NCI-H748 treated with DMSO at 0.1 percent for 48 hours (cell line): ENCODE measurements at regions not wholly inside any gene's neighbourhood (a gene's known extent, or its start where the extent isn't known, plus 50 kb on each side); places are given as distances from the start of the nearest gene placed in this dataset.
"Not testable (repeated sequence)": the region's sequence is repeated elsewhere in the genome, so short reads cannot be mapped to it uniquely, and the experiment has no call there.

ENCODE experiments used
- DNase-seq: peaks from one replicate; lab custom pipeline; 2025; lab: John Stamatoyannopoulos, UW

DNA sequence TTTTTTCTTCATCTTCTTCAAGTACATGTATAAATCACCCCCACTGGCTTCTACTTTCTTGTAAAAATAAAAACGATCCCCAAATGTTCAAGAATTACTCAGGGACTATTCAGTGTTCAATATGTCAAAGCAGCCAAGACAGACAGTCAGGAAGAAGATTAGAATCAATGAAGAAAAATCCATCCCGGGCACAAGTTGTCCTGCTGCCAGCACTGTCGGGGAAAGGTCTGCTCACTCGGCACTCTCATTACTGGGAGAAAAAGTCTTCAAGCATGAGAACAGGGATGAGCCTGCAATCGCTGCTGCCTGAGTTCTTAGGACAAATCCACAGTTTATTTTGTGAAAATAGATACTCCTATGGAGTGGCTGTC lies 482.8 kb upstream of the KLHL29 start:
- no peak for DNase-seq

- no peak for DNase-seq
Observed at GRCh38 chr2:22902662-22903165, 482.3 kb upstream of the KLHL29 start.

DNA sequence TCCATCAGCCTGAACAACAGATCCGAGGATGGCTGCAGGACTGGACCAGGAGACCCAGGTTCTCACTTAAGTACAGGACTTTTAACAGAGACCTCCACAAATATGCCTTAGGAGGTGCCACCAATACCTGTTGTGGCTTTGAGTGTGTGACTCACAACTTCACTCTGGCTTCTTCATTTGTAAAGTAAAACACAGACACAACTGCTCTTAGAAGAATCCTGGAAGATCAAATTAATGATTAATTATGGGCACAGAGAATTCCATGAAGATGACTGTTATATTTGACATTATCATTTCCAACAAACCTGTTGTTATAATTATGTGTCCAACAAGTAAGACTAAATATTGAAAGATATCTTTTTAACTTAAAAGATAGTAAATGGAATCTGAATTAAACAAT lies 481.4 kb upstream of the KLHL29 start:
- no peak for DNase-seq

DNA sequence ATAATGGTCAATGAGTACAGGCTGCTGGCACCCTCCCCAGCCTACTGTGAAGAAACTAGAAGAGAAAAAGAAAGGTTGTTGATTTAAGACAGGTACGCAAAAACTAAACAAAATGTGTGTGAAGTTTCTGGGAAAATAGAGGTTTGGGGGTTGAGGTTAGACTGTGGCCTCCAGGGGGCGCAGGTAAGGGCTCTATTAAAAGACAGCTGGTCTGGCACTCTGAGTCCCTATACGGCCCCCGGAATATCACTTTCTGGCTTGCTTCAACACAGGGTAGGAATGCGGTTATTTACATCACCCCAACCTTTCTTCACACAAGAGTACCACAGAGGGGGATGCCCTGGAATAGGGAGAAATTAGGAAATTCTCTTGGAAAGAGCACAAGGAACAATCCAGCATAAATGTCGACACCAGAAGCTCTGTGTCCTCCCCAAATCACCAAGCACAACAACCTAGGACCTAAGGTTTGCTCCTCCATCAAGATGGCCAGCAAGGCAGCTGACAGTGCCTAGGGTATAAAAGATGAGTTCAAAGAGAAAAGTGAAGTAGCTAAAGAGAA lies 480.8 kb upstream of the KLHL29 start:
- no peak for DNase-seq

- DNase-seq = no peak
Observed at GRCh38 chr2:22907330-22907729, 477.6 kb upstream of the KLHL29 start.

DNA sequence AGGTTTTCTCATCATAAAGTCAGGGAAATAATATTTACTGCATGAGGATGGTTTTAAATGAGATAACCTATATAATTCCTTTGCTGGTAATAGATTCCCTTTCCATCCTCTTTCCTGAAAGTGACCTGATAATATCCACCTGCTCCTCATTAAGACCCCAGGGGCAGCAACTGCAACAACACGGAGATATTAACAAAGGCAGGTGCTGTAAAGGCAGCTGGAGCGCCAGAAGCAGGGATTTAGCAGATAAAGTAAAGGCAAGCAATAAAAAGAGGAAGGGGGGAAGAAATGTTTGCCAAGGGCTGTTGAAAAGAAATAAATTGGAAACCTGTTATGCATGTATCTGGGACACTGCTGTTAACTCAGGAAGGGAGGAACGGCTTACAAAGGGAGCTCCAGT lies 472.6 kb upstream of the KLHL29 start:
- peak; percentile 71 for DNase-seq

- no peak for DNase-seq
Observed at GRCh38 chr2:22929998-22930397, 455.0 kb upstream of the KLHL29 start.

DNA sequence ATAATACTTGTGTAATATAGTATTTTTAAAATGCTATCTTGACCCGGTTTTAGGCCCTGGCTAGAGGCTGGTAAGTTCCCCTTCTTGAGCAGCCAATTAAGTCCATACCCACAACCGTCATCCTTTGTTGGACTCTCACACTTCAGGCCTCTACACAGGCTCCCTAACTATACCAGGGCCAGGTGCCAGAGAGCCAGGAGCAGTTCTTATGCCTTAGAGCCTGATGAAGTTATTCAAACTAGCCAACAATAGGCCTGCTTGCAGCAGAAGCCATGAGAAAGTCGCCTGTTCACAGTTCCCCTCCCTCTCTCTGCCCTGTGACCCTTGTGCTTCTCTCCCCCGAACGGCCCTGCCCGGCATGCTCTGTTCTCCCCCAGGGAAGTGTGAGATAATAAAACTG lies 454.2 kb upstream of the KLHL29 start:
- no peak for DNase-seq

DNA sequence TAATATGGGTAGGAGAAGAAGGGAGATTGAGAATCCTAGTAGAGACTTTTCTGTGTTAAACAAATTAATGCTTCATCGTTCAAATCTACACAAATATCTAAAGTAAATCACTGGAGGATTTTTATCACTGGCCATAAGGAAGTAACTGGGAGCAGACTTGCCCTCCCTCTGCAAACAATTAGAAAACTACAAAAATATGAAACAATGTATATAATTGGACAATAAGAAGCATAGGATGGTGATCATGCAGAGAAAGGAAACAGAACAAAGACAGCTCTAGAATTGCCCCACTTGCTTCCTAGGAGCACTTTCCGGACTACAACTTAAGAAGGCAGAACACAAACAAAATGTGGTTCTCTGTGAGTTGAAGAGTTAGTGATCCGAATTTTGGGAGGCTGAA lies 452.7 kb upstream of the KLHL29 start:
- DNase-seq = no peak

GRCh38 chr2:22934747-22935146 lies 450.2 kb upstream of the KLHL29 start:
- DNase-seq = no peak

- DNase-seq = no peak
Observed at GRCh38 chr2:22942441-22942840, 442.5 kb upstream of the KLHL29 start.

DNA sequence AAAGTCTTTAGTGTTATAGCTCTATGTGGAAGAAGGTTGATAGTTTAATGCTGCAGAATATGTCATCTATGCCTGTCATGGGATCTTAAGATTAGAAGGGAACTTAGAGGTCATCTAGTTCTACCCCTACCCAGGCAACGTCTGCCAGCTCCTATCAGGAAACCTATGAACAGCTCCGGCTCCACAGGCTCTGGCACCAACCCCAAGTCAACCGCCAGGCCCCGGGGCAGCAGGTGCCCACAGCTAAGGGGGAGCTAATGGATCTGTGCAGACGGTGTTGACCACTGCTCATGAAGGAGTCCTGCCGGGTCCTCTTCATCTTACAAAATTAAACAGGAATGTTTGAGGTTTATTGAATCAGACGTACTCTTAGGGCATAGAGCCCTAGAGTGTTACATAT lies 440.8 kb upstream of the KLHL29 start:
- DNase-seq = no peak

DNA sequence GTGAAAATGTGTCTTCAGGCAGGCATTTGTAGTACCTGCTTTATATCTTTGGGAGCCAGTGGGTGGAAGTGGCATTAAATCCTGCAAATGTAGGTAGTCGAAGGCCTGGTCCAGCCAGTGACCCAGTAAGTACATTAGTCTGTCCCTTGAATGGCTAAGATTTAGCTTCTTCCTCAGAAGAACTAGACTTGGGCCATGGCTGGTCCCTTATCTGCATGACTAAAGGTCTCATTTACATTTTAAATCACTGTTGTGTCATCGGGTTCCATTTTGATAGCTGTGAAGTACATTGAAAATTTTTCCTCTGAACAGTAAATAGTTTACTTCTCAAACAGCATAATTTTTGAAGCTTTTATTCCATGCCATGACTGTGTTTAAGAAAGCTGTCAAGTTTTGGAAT lies 438.4 kb upstream of the KLHL29 start:
- DNase-seq = no peak

DNA sequence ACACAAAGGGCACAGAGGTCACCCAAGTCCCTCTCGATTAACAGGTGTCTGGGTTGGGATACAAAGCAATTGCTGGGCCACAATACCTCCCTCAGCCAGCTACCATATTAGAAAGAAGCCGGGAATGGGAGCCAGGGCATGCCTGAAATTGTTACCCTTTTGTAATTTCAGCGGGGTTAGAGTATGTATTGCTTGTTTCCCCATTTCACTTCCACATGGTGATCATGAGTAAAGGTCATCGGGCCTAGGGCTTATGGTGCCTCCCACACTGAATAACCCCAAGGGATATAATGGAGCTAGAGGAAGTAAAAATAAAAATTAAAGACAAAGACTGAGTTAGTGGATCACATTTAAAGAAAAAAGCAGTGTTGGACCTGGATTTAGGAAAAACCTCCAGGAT lies 437.2 kb upstream of the KLHL29 start:
- DNase-seq = no peak

DNA sequence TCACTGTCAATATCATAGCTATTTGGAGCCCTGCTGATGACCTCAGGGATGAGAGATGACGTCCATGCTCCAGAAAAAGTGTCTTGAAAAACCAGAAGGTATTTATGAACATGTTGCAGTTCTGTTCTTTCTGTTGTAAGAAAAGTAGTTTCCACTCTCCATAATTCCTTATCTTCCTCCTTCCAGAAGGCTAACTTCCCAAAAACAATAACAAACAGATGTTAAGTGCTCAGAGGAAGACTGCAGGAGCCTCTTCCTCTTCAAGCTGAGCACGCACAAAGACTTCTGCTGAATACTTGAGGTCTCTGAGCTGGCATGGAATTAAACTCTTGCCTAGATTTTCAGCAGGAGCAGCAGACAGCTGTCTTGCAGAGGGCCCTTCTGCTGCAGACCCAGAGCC lies 434.5 kb upstream of the KLHL29 start:
- DNase-seq = no peak

GRCh38 chr2:22952656-22953225 lies 432.2 kb upstream of the KLHL29 start:
- DNase-seq = no peak

DNA sequence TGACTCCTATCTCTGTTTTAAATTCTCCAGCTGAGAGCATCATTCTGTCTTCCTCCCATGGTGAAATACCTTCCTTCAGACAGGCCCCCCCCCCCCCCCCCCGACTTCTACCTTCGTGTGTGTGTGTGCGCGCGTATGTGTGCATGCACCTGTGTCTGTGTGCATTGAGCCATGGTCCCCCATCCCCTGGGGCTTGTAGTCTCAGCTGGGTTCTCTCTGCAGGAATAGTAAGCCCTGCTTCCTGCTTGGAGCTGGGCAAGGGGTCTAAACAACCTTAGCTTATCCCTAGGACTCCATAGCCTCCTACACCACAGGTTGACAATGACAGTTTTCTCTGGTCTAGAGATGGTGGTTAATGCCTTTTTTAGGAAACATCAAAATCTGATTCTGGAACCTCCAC lies 427.5 kb upstream of the KLHL29 start:
- DNase-seq = no peak

DNA sequence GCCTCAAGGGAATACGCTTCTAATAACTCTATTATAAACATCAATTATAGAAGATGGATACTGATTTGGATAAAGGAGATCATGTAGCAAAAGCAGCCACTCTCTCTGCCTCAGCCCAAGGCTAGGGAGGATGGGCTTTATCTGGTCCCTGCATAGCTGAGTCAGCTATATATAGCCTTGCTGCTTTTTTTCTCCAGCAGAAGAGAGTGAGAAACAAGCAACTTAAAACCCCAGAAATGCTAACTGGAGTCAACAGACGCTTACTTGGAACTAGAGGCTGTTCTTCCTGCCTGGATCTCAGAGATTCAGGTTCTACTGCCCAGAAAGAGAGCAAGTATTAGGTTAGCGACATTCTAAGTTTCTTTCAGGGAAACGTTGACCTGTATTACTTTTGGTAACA lies 426.7 kb upstream of the KLHL29 start:
- no peak for DNase-seq

- DNase-seq = no peak
Observed at GRCh38 chr2:22967756-22968155, 417.2 kb upstream of the KLHL29 start.

DNA sequence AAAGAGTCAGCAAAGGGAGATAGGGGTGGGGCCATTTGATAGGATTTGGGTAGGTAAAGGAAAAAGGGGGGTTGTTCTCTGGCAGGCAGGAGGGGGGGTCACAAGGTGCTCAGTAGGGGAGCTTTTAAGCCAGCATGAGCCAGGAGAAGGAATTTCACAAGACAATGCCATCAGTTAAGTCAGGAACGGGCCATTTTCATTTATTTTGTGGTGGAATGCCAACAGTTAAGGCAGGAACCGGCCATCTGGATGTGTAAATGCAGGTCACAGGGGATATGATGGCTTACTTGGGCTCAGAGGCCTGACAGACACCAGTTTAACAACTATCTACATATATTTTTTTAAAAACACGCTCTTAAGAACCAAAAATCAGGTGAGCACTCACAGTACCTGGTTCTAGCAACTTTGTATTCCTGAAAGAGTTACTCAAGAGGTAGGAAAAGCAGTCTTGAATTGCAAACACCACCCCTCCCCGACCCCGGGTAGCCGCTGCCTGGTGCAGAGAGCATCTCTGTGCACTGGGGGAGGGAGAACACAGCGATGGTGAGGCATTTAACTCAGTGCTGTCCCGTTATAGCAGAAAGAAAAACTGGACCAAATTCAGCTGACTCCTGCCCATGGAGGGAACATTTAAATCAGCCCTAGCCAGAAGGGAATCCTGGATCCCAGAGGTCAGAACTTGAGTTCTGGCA lies 414.5 kb upstream of the KLHL29 start:
- no peak for DNase-seq

GRCh38 chr2:22970991-22971390 lies 414.0 kb upstream of the KLHL29 start:
- DNase-seq = no peak

DNA sequence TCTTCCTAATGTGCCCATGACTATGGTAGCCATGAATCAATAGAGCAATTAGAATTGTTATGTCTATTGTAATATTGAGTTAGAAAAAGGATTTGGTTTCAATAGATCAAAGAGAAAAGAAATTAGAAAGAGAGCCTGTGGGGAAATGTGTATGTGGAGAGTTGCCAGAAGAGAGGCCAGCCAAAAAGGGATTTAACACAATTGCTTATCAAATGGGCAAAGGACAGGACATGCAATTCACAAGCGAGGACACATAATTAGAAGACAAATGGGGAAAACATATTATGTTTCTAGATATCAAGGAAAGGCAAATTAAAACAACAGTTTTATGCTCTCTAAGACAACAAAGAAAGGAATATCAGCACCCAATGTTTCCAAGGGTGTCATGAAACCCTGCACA lies 403.2 kb upstream of the KLHL29 start:
- DNase-seq = no peak

DNA sequence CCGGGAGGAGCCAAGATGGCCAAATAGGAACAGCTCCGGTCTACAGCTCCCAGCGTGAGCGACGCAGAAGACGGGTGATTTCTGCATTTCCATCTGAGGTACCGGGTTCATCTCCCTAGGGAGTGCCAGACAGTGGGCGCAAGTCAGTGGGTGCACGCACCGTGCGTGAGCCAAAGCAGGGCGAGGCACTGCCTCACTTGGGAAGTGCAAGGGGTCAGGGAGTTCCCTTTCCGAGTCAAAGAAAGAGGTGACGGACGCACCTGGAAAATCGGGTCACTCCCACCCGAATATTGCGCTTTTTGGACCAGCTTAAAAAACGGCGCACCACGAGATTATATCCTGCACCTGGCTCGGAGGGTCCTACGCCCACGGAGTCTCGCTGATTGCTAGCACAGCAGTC lies 400.8 kb upstream of the KLHL29 start:
- DNase-seq = not testable (repeated sequence)

DNA sequence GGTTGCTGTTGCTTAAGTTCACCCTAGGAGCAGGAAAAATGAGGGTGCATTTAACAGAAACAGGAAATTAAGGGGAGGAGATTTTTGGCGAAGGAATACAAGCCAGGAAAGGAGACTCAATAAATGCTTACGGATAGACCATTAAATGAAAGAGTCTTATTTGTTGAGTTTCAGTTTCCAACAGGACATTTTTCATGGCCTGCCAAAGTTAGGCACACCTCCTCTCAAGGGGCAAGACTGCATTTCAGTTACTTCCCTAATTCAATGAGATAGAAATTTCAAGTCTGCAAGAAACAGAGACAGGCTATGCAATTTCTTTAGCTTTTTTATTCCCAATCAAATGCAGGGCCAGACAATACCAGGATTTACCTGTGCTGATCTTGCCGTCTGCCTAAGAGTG lies 394.7 kb upstream of the KLHL29 start:
- DNase-seq = no peak
